Stimulated activated CD8-positive, alpha-beta memory T cell treated with anti-CD3 and anti-CD28 coated beads, Interleukin-15, amount 100 ng/mL, for 1 hour (primary cell): ENCODE measurements at regions not wholly inside any gene's neighbourhood (a gene's known extent, or its start where the extent isn't known, plus 50 kb on each side); places are given as distances from the start of the nearest gene placed in this dataset.

Experiments
- DNase-seq: peaks from one replicate; pipeline ENCODE4 v3.0.0-alpha.2; 2020; ENCODE audit warnings: low read depth

GRCh38 chr21:43274022-43274945 lies 105.5 kb downstream of the CRYAA start:
- DNase-seq = no peak

- DNase-seq = no peak
Measured at GRCh38 chr21:43273708-43274021, 104.9 kb downstream of the CRYAA start.

DNA sequence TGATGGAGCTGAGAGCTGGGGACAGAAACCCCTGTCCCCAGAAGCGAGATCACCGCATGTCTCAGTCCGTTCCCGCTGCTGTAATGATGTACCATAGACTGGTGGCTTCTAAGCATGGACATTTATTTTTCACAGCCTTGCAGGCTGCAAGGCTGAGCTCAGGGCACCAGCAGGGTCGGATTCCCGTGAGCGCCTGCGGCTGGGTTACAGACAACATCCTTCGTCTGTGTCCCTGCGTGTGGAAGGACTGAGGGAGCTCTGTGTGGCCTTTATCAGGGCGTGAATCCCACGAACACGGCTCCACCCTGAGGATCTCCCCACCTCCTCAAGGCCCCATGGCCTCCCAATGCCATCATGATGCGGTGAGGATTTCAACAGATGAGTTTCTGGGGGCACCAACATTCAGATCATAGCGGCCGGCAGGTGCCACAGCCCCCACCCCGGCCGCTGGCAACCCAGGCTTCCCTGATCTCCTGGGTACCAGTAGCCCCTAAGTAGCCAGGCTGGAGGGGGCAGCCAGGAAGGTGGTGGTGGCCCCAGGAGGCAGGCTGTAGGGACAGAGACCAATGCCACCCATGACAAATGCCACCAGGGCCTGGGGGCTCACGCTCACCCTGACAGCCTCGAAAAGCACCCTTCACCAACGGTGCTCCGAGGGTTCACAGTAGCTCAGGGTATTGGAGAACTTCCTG lies 104.4 kb downstream of the CRYAA start:
- no peak for DNase-seq

DNA sequence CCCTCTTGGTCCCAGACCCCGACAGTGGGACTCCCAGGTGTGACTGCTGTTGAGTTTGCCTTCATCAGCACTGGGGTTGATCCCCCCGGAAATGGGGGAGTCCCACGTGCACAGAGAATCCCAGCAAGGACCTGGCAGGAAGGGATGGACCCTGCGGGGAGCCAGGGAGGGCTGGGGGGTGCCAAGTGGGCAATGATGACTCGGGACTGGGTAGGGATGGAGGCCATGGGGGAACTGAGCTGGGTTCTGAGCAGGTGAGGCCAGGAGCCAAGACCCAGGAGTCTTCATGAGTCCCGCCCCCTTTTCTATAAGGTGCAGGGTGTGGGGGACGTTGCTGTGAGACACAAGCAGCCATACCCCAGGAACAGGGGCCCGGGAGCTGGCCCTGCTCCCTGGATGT lies 103.8 kb downstream of the CRYAA start:
- DNase-seq = no peak

GRCh38 chr21:43271452-43272020 lies 102.7 kb downstream of the CRYAA start:
- no peak for DNase-seq

GRCh38 chr21:43270800-43271301 lies 102.0 kb downstream of the CRYAA start:
- no peak for DNase-seq

GRCh38 chr21:43269957-43270705 lies 101.3 kb downstream of the CRYAA start:
- no peak for DNase-seq

- no peak for DNase-seq
Measured at GRCh38 chr21:43269440-43269839, 100.6 kb downstream of the CRYAA start.

DNA sequence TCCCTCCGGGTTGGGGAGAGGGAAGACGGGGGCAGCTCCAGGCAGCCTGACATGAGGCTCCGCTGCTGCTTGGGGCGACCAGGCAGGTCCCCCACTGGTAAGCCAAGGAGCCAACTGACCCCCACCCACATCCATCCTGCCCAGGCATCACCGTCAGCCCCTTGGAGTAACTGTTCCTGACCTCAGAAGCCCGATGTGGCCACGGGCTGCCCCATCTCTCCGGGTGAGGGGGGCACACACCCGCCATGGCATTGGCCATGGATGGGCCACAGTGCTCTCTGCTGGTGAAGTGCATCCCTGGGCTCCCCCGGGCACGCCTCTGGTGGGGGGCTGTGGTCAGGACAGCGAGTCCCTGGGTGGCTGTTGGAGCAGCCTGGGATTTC lies 100.0 kb downstream of the CRYAA start:
- DNase-seq = no peak

- no peak for DNase-seq
Measured at GRCh38 chr21:43268086-43268803, 99.4 kb downstream of the CRYAA start.

GRCh38 chr21:43267391-43268085 lies 98.7 kb downstream of the CRYAA start:
- no peak for DNase-seq

- no peak for DNase-seq
Measured at GRCh38 chr21:43266534-43266933, 97.7 kb downstream of the CRYAA start.

- DNase-seq = no peak
Measured at GRCh38 chr21:43262427-43262826, 93.6 kb downstream of the CRYAA start.
